GM10248 (cell line): ENCODE measurements at regions not wholly inside any gene's neighbourhood (a gene's known extent, or its start where the extent isn't known, plus 50 kb on each side); places are given as distances from the start of the nearest gene placed in this dataset.

Experiments
- CTCF ChIA-PET: fragments of 300-600 bp; sonication (Branson Sonifier 250); formaldehyde crosslinking; extraction: SDS; loops from one replicate; lab custom pipeline; 2021; ENCODE audit warnings: antibody characterized with exemption; lab: Yijun Ruan, JAX
- POLR2A ChIA-PET: fragments of 350-650 bp; sonication (Branson Sonifier 250); formaldehyde crosslinking; extraction: SDS; loops from one replicate; lab custom pipeline; 2020; ENCODE audit warnings: antibody characterized with exemption; lab: Yijun Ruan, JAX
- DNase-seq: peaks from one replicate; pipeline ENCODE4 v3.0.0; 2012; ENCODE audit errors: extremely low spot score
- CTCF ChIP-seq: IDR thresholded peaks from 2 replicates; pipeline ENCODE4 v1.5.1; 2012; ENCODE audit warnings: mild to moderate bottlenecking, low read depth; ENCODE audit errors: extremely low read depth, missing control alignments, control extremely low read depth

GRCh38 chr12:24228371-24228770, 278.9 kb upstream of the SOX5 start:
- ChIA-PET POLR2A (no interaction called here), CTCF (interaction anchor here (1.0 to 1.3 kb wide), 3 partner anchors 10 to 37 kb away, joined by 3 read pairs; no protein-coding TSS in a partner anchor)
- no peak for TF ChIP-seq CTCF
- DNase-seq: no peak

GRCh38 chr12:24227551-24227950, 278.1 kb upstream of the SOX5 start:
- CTCF ChIA-PET: interaction anchor here (1.3 kb wide), 1 partner anchor 36 kb away, joined by 3 read pairs; no protein-coding TSS in a partner anchor
- TF ChIP-seq CTCF: no peak
- DNase-seq: no peak
- POLR2A ChIA-PET: no interaction called here

GRCh38 chr12:24226745-24227350, 277.4 kb upstream of the SOX5 start:
- ChIA-PET CTCF (no interaction called here), POLR2A (no interaction called here)
- no peak for TF ChIP-seq CTCF
- no peak for DNase-seq

GRCh38 chr12:24224401-24224800, 274.9 kb upstream of the SOX5 start:
- POLR2A ChIA-PET: no interaction called here
- TF ChIP-seq CTCF: no peak
- CTCF ChIA-PET: interaction anchor here (1.3 kb wide), 2 partner anchors 13 to 19 kb away, joined by 3 to 6 read pairs; no protein-coding TSS in a partner anchor
- DNase-seq: no peak

- DNase-seq: no peak
- TF ChIP-seq CTCF: no peak
- ChIA-PET POLR2A (no interaction called here), CTCF (interaction anchor here (1.3 kb wide), 2 partner anchors 13 to 18 kb away, joined by 3 to 6 read pairs; no protein-coding TSS in a partner anchor)
Measured at GRCh38 chr12:24223926-24224325, 274.5 kb upstream of the SOX5 start.

GRCh38 chr12:24222968-24223367, 273.5 kb upstream of the SOX5 start:
- DNase-seq: no peak
- ChIA-PET POLR2A (no interaction called here), CTCF (no interaction called here)
- no peak for TF ChIP-seq CTCF
